DND-41 (cell line): ENCODE measurements at regions not wholly inside any gene's neighbourhood (a gene's known extent, or its start where the extent isn't known, plus 50 kb on each side); places are given as distances from the start of the nearest gene placed in this dataset.

Source experiments
- ATAC-seq: fragments of 200-7000 bp; cut with Tn5 transposase; 3 replicates; pipeline ENCODE4 v1.9.1; 2021; ENCODE audit warnings: low read depth; ENCODE audit not compliant: insufficient read depth
- DNase-seq: peaks from one replicate; pipeline ENCODE4 v3.0.0-alpha.2; 2020
- H2AFZ ChIP-seq: 2 replicates; pipeline ENCODE4 v1.6.0; 2012; ENCODE audit warnings: low read depth, low read length
- H3K27ac ChIP-seq: 2 replicates; pipeline ENCODE4 v1.5.1; 2012; ENCODE audit warnings: low read length, inconsistent platforms
- H3K27me3 ChIP-seq: fragments of 200-600 bp; sonication (generic); 2 replicates; pipeline ENCODE4 v1.6.0; 2012; ENCODE audit warnings: low read length, mild to moderate bottlenecking, inconsistent platforms; ENCODE audit not compliant: insufficient read depth, poor library complexity
- H3K36me3 ChIP-seq: 2 replicates; pipeline ENCODE4 v1.5.1; 2012; ENCODE audit warnings: low read length, inconsistent platforms; ENCODE audit not compliant: insufficient read depth
- H3K4me1 ChIP-seq: 2 replicates; pipeline ENCODE4 v1.5.1; 2012; ENCODE audit warnings: mild to moderate bottlenecking, low read length; ENCODE audit not compliant: insufficient read depth
- H3K4me2 ChIP-seq: 2 replicates; pipeline ENCODE4 v1.6.0; 2012; ENCODE audit warnings: mild to moderate bottlenecking, moderate library complexity, low read length, inconsistent platforms; ENCODE audit not compliant: insufficient read depth
- H3K4me3 ChIP-seq, 2 experiments: fragments of 200-600 bp in 1 of 2; shearing (Covaris generic) in 1 of 2; 2 replicates each; pipeline ENCODE4 v1.5.1; 2012 to 2016; ENCODE audit warnings: inconsistent platforms in 2 of 2, low read length in 2 of 2, mild to moderate bottlenecking in 2 of 2, low read depth in 1 of 2, moderate library complexity in 1 of 2
- H3K79me2 ChIP-seq: 2 replicates; pipeline ENCODE4 v1.6.0; 2012; ENCODE audit warnings: low read length, inconsistent platforms; ENCODE audit not compliant: insufficient read depth
- H3K9ac ChIP-seq: 2 replicates; pipeline ENCODE4 v1.6.0; 2012; ENCODE audit warnings: low read depth, mild to moderate bottlenecking, inconsistent platforms, low read length, moderate library complexity
- H3K9me3 ChIP-seq: 2 replicates; pipeline ENCODE4 v1.5.1; 2012; ENCODE audit warnings: low read length, moderate library complexity, mild to moderate bottlenecking, inconsistent platforms; ENCODE audit not compliant: insufficient read depth, severe bottlenecking
- H4K20me1 ChIP-seq: 2 replicates; pipeline ENCODE4 v1.6.0; 2012; ENCODE audit warnings: low read length; ENCODE audit not compliant: insufficient read depth
- CTCF ChIP-seq: IDR thresholded peaks from 2 replicates; pipeline ENCODE4 v1.5.1; 2012; ENCODE audit warnings: borderline replicate concordance, low read length, moderate library complexity, mild to moderate bottlenecking; ENCODE audit not compliant: poor library complexity, severe bottlenecking; ENCODE audit errors: extremely low read depth
- EZH2 ChIP-seq: IDR thresholded peaks from 3 replicates; pipeline ENCODE4 v1.6.1; 2012; ENCODE audit warnings: borderline replicate concordance, low read depth, mild to moderate bottlenecking, moderate library complexity, low read length, inconsistent platforms; ENCODE audit not compliant: severe bottlenecking

- no peak overlapping the region for H3K27ac ChIP-seq
- DNase-seq (no peak), ATAC-seq (no peak)
- no peak overlapping the region for H3K4me2 ChIP-seq
- H3K27me3 ChIP-seq: peaks cover 3% of the 10 kb centered on the region
- H4K20me1 ChIP-seq: no peaks in the 10 kb centered on the region
- TF ChIP-seq CTCF (no peak), EZH2 (no peak)
- H3K4me1 ChIP-seq: no peaks in the 10 kb centered on the region
- H2AFZ ChIP-seq: no peak overlapping the region
- no peak overlapping the region for H3K4me3 ChIP-seq
- no peak overlapping the region for H3K9ac ChIP-seq
- no peaks in the 10 kb centered on the region for H3K36me3 ChIP-seq
- H3K9me3 ChIP-seq: no peaks in the 10 kb centered on the region
- H3K79me2 ChIP-seq: no peaks in the 10 kb centered on the region
Observed at GRCh38 chr18:24940416-24940815, 411.6 kb downstream of the ZNF521 start.

- Histone ChIP-seq H3K4me1 (no peaks in the 10 kb centered on the region), H3K4me2 (no peak overlapping the region), H3K27ac (no peak overlapping the region), H3K27me3 (peaks cover 3% of the 10 kb centered on the region), H3K36me3 (no peaks in the 10 kb centered on the region), H3K9ac (no peak overlapping the region), H3K9me3 (no peaks in the 10 kb centered on the region), H3K79me2 (no peaks in the 10 kb centered on the region), H3K4me3 (no peak overlapping the region), H2AFZ (no peak overlapping the region), H4K20me1 (no peaks in the 10 kb centered on the region)
- no peak for DNase-seq
- TF ChIP-seq EZH2: no peak
- TF ChIP-seq CTCF: no peak
- no peak for ATAC-seq
Observed at GRCh38 chr18:24941174-24941951, 410.6 kb downstream of the ZNF521 start.

- no peaks in the 10 kb centered on the region for H3K9me3 ChIP-seq
- H3K4me2 ChIP-seq: no peak overlapping the region
- ATAC-seq: no peak
- no peak for TF ChIP-seq CTCF
- TF ChIP-seq EZH2: no peak
- H3K27ac ChIP-seq: no peak overlapping the region
- no peak overlapping the region for H3K9ac ChIP-seq
- no peaks in the 10 kb centered on the region for H4K20me1 ChIP-seq
- no peak for DNase-seq
- H2AFZ ChIP-seq: no peak overlapping the region
- H3K27me3 ChIP-seq: peaks cover 3% of the 10 kb centered on the region
- no peaks in the 10 kb centered on the region for H3K79me2 ChIP-seq
- no peak overlapping the region for H3K4me3 ChIP-seq
- no peaks in the 10 kb centered on the region for H3K4me1 ChIP-seq
- no peaks in the 10 kb centered on the region for H3K36me3 ChIP-seq
Observed at GRCh38 chr18:24942144-24942543, 409.8 kb downstream of the ZNF521 start.
